IgD-negative memory B cell (primary cell): ENCODE measurements at regions not wholly inside any gene's neighbourhood (a gene's known extent, or its start where the extent isn't known, plus 50 kb on each side); places are given as distances from the start of the nearest gene placed in this dataset.

Experiments
- H3K27ac Mint-ChIP-seq, 3 donors: one replicate each; pipeline ENCODE4 v1.8.0; 2020 to 2022; ENCODE audit warnings: mild to moderate bottlenecking in 3 of 3, mixed read lengths in 3 of 3, moderate library complexity in 1 of 3
- H3K27me3 Mint-ChIP-seq: one replicate; pipeline ENCODE4 v1.8.0; 2021; ENCODE audit warnings: mixed read lengths
- H3K36me3 Mint-ChIP-seq: one replicate; pipeline ENCODE4 v1.8.0; 2020; ENCODE audit warnings: mild to moderate bottlenecking, mixed read lengths
- H3K4me1 Mint-ChIP-seq, 3 donors: one replicate each; pipeline ENCODE4 v1.8.0; 2020 to 2022; ENCODE audit warnings: mixed read lengths in 3 of 3, mild to moderate bottlenecking in 1 of 3
- H3K4me3 Mint-ChIP-seq, 4 donors: one replicate each; pipeline ENCODE4 v1.8.0; 2020 to 2022; ENCODE audit warnings: mild to moderate bottlenecking in 4 of 4, mixed read lengths in 4 of 4, moderate library complexity in 3 of 4
- H3K9me3 Mint-ChIP-seq, 3 donors: one replicate each; pipeline ENCODE4 v1.8.0; 2020 to 2021; ENCODE audit warnings: mixed read lengths in 3 of 3, mild to moderate bottlenecking in 1 of 3

- Mint-ChIP-seq H3K4me1 (peaks cover 0 to 2% (median 0%) of the 10 kb centered on the region in 3 donors), H3K36me3 (no peaks in the 10 kb centered on the region), H3K27ac (no peak overlapping the region), H3K4me3 (no peak overlapping the region), H3K9me3 (peaks cover 9 to 24% (median 12%) of the 10 kb centered on the region in 3 donors), H3K27me3 (no peaks in the 10 kb centered on the region)
Measured at GRCh38 chr19:23523863-23524262, 128.6 kb upstream of the ZNF91 start.

- H3K27me3 Mint-ChIP-seq: peaks cover 1% of the 10 kb centered on the region
- no peaks in the 10 kb centered on the region for H3K36me3 Mint-ChIP-seq
- H3K27ac Mint-ChIP-seq: no peak overlapping the region
- H3K4me1 Mint-ChIP-seq: no peaks in the 10 kb centered on the region
- no peak overlapping the region for H3K4me3 Mint-ChIP-seq
- H3K9me3 Mint-ChIP-seq: peaks cover 7 to 13% (median 8%) of the 10 kb centered on the region in 3 donors
Measured at GRCh38 chr19:23522431-23522830, 127.2 kb upstream of the ZNF91 start.

GRCh38 chr19:23521471-23521870 is 126.2 kb upstream of the ZNF91 start:
- no peak overlapping the region for H3K27ac Mint-ChIP-seq
- no peak overlapping the region for H3K4me3 Mint-ChIP-seq
- H3K9me3 Mint-ChIP-seq: peaks cover 6 to 7% (median 7%) of the 10 kb centered on the region in 3 donors
- peaks cover 1% of the 10 kb centered on the region for H3K27me3 Mint-ChIP-seq
- H3K36me3 Mint-ChIP-seq: no peaks in the 10 kb centered on the region
- H3K4me1 Mint-ChIP-seq: no peaks in the 10 kb centered on the region

GRCh38 chr19:23520441-23520840 is 125.2 kb upstream of the ZNF91 start:
- H3K4me1 Mint-ChIP-seq: no peaks in the 10 kb centered on the region
- H3K27me3 Mint-ChIP-seq: peaks cover 1% of the 10 kb centered on the region
- H3K9me3 Mint-ChIP-seq: peaks cover 5 to 7% (median 6%) of the 10 kb centered on the region in 3 donors
- no peaks in the 10 kb centered on the region for H3K36me3 Mint-ChIP-seq
- no peak overlapping the region for H3K27ac Mint-ChIP-seq
- H3K4me3 Mint-ChIP-seq: no peak overlapping the region

GRCh38 chr19:23519031-23519430 is 123.8 kb upstream of the ZNF91 start:
- Mint-ChIP-seq H3K27ac (no peak overlapping the region), H3K36me3 (no peaks in the 10 kb centered on the region), H3K9me3 (peaks cover 0 to 6% (median 4%) of the 10 kb centered on the region in 3 donors)

GRCh38 chr19:23516266-23516665 is 121.0 kb upstream of the ZNF91 start:
- Mint-ChIP-seq H3K4me3 (no peak overlapping the region), H3K27ac (no peak overlapping the region), H3K27me3 (peaks cover 1% of the 10 kb centered on the region), H3K36me3 (no peaks in the 10 kb centered on the region), H3K9me3 (peaks cover 0 to 3% (median under 1%) of the 10 kb centered on the region in 3 donors), H3K4me1 (no peaks in the 10 kb centered on the region)

More at GRCh38 chr19:23519031-23519430, 123.8 kb upstream of the ZNF91 start:
- Mint-ChIP-seq H3K4me1 (no peaks in the 10 kb centered on the region), H3K4me3 (no peak overlapping the region), H3K27me3 (peaks cover 1% of the 10 kb centered on the region)

GRCh38 chr19:23515551-23515950 is 120.3 kb upstream of the ZNF91 start:
- no peak overlapping the region for H3K27ac Mint-ChIP-seq
- H3K27me3 Mint-ChIP-seq: peaks cover 1% of the 10 kb centered on the region
- no peaks in the 10 kb centered on the region for H3K36me3 Mint-ChIP-seq
- no peaks in the 10 kb centered on the region for H3K4me1 Mint-ChIP-seq
- no peak overlapping the region for H3K4me3 Mint-ChIP-seq
- H3K9me3 Mint-ChIP-seq: peaks cover 0 to 3% (median 2%) of the 10 kb centered on the region in 3 donors

GRCh38 chr19:23512151-23512925 is 117.1 kb upstream of the ZNF91 start:
- peaks cover 0 to 2% (median 0%) of the 10 kb centered on the region in 3 donors for H3K9me3 Mint-ChIP-seq
- no peak overlapping the region for H3K27ac Mint-ChIP-seq
- H3K4me1 Mint-ChIP-seq: no peaks in the 10 kb centered on the region
- H3K36me3 Mint-ChIP-seq: no peaks in the 10 kb centered on the region
- no peaks in the 10 kb centered on the region for H3K27me3 Mint-ChIP-seq
- H3K4me3 Mint-ChIP-seq: no peak overlapping the region

- no peak overlapping the region for H3K27ac Mint-ChIP-seq
- H3K36me3 Mint-ChIP-seq: no peaks in the 10 kb centered on the region
Measured at GRCh38 chr19:23509686-23510450, 114.6 kb upstream of the ZNF91 start.

GRCh38 chr19:23507446-23507845 is 112.2 kb upstream of the ZNF91 start:
- H3K9me3 Mint-ChIP-seq: peaks cover 0 to 2% (median 0%) of the 10 kb centered on the region in 3 donors
- H3K36me3 Mint-ChIP-seq: no peaks in the 10 kb centered on the region

More at GRCh38 chr19:23509686-23510450, 114.6 kb upstream of the ZNF91 start:
- H3K4me3 Mint-ChIP-seq: no peak overlapping the region
- H3K27me3 Mint-ChIP-seq: no peaks in the 10 kb centered on the region
- H3K4me1 Mint-ChIP-seq: no peaks in the 10 kb centered on the region
- H3K9me3 Mint-ChIP-seq: peaks cover 0 to 2% (median 0%) of the 10 kb centered on the region in 3 donors

GRCh38 chr19:23505738-23506137 is 110.5 kb upstream of the ZNF91 start:
- Mint-ChIP-seq H3K27ac (no peak overlapping the region), H3K4me1 (no peaks in the 10 kb centered on the region), H3K9me3 (peaks cover 0 to under 1% (median 0%) of the 10 kb centered on the region in 3 donors), H3K27me3 (no peaks in the 10 kb centered on the region), H3K4me3 (no peak overlapping the region), H3K36me3 (no peaks in the 10 kb centered on the region)

More at GRCh38 chr19:23507446-23507845, 112.2 kb upstream of the ZNF91 start:
- Mint-ChIP-seq H3K4me3 (no peak overlapping the region), H3K27ac (no peak overlapping the region), H3K27me3 (no peaks in the 10 kb centered on the region), H3K4me1 (no peaks in the 10 kb centered on the region)

GRCh38 chr19:23482829-23483228 is 87.6 kb upstream of the ZNF91 start:
- H3K4me1 Mint-ChIP-seq: no peaks in the 10 kb centered on the region
- H3K27me3 Mint-ChIP-seq: no peaks in the 10 kb centered on the region
- no peaks in the 10 kb centered on the region for H3K36me3 Mint-ChIP-seq
- no peak overlapping the region for H3K27ac Mint-ChIP-seq
- H3K4me3 Mint-ChIP-seq: no peak overlapping the region
- H3K9me3 Mint-ChIP-seq: peaks cover 3 to 8% (median 7%) of the 10 kb centered on the region in 3 donors

GRCh38 chr19:23481043-23481442 is 85.8 kb upstream of the ZNF91 start:
- Mint-ChIP-seq H3K27me3 (no peaks in the 10 kb centered on the region), H3K4me3 (no peak overlapping the region), H3K36me3 (no peaks in the 10 kb centered on the region), H3K27ac (no peak overlapping the region), H3K4me1 (no peaks in the 10 kb centered on the region), H3K9me3 (peaks cover 2 to 8% (median 8%) of the 10 kb centered on the region in 3 donors)

GRCh38 chr19:23475477-23475876 is 80.2 kb upstream of the ZNF91 start:
- no peak overlapping the region for H3K27ac Mint-ChIP-seq
- no peak overlapping the region for H3K4me3 Mint-ChIP-seq
- peaks cover 8% of the 10 kb centered on the region for H3K27me3 Mint-ChIP-seq
- H3K36me3 Mint-ChIP-seq: peaks cover 2% of the 10 kb centered on the region
- no peaks in the 10 kb centered on the region for H3K4me1 Mint-ChIP-seq
- H3K9me3 Mint-ChIP-seq: peaks cover 5 to 16% (median 15%) of the 10 kb centered on the region in 3 donors

GRCh38 chr19:23474761-23475160 is 79.5 kb upstream of the ZNF91 start:
- H3K4me3 Mint-ChIP-seq: no peak overlapping the region

More at GRCh38 chr19:23474761-23475160, 79.5 kb upstream of the ZNF91 start:
- no peak overlapping the region for H3K27ac Mint-ChIP-seq
- H3K4me1 Mint-ChIP-seq: no peaks in the 10 kb centered on the region
- peaks cover 5 to 22% (median 13%) of the 10 kb centered on the region in 3 donors for H3K9me3 Mint-ChIP-seq
- H3K36me3 Mint-ChIP-seq: peaks cover 3% of the 10 kb centered on the region
- H3K27me3 Mint-ChIP-seq: peaks cover 10% of the 10 kb centered on the region
